Cerebellar cortex (tissue), 1 donor: ENCODE measurements at regions not wholly inside any gene's neighbourhood (a gene's known extent, or its start where the extent isn't known, plus 50 kb on each side); places are given as distances from the start of the nearest gene placed in this dataset.

Source experiments
- DNase-seq: peaks from one replicate; pipeline ENCODE4 v3.0.0-alpha.2; 2015; ENCODE audit warnings: low spot score

GRCh38 chr4:74878323-74878722 lies 54.6 kb upstream of the PARM1 start:
- DNase-seq: no peak

- DNase-seq: no peak
Observed at GRCh38 chr4:74875451-74875850, 57.5 kb upstream of the PARM1 start.

- peak; percentile 69 for DNase-seq
Observed at GRCh38 chr4:74874753-74875367, 58.1 kb upstream of the PARM1 start.

GRCh38 chr4:74873545-74874301 lies 59.2 kb upstream of the PARM1 start:
- DNase-seq: no peak

GRCh38 chr4:74858921-74859562 lies 64.7 kb upstream of the BTC start:
- no peak for DNase-seq

- no peak for DNase-seq
Observed at GRCh38 chr4:74855879-74856278, 61.6 kb upstream of the BTC start.

- DNase-seq: no peak
Observed at GRCh38 chr4:74848774-74849173, 54.5 kb upstream of the BTC start.

- no peak for DNase-seq
Observed at GRCh38 chr4:74845834-74846233, 51.5 kb upstream of the BTC start.
